Lower leg skin (tissue), 4 donors: ENCODE measurements at regions not wholly inside any gene's neighbourhood (a gene's known extent, or its start where the extent isn't known, plus 50 kb on each side); places are given as distances from the start of the nearest gene placed in this dataset.

Experiments used
- DNase-seq, 2 donors: peaks; one replicate each; pipeline ENCODE4 v3.0.0-alpha.2; 2019; ENCODE audit warnings: low spot score in 2 of 2
- H3K4me3 ChIP-seq: fragments of 200-600 bp; sonication (generic); 2 replicates; pipeline ENCODE4 v1.5.1; 2017; ENCODE audit warnings: mild to moderate bottlenecking, low read depth; ENCODE audit not compliant: poor library complexity, severe bottlenecking
- POLR2A ChIP-seq, 2 donors: fragments of 450-650 bp; IDR thresholded peaks; one replicate each; pipeline ENCODE4 v1.6.1; 2016 to 2017; ENCODE audit warnings: antibody characterized with exemption in 2 of 2, mild to moderate bottlenecking in 1 of 2, moderate library complexity in 1 of 2
- WGBS, 2 donors: methylation state at CpG; one replicate each; pipeline ENCODE4 v1.1.5; 2018; 5-methylcytosine and 5-hydroxymethylcytosine counted together
- intact Hi-C: fragments of 100-400 bp; cut with DNase I; formaldehyde crosslinking; loops from one replicate; pipeline ENCODE4 v1.15.0; 2023; ENCODE audit warnings: low total_unique reads
- TF ChIP-seq, protein P1 (sequence below), 3 donors: fragments of 450-650 bp; IDR thresholded peaks; one replicate each; pipeline ENCODE4 v1.5.1; 2016; ENCODE audit warnings: antibody characterized with exemption in 3 of 3, mild to moderate bottlenecking in 3 of 3, moderate library complexity in 2 of 3

DNA sequence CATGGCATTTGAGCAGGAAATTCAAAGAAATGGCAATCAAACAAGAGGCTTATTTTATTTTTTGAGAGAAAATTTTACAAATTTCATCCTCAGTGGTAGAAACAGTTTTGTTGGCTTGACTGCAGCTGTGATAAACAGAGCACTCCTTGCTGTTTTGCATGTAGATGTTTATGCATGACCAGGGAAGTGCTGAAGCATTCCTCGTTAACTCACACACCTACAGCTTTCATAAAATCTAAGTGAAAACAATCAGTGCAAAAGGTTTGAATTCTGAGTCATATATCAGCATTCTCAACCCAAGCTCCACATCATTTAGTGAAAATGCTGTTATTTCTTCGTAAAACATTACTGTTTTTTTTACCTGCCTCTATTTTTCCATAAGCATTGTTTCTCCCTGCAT, 146.6 kb upstream of the CCDC68 start:
- no peak overlapping the region for H3K4me3 ChIP-seq
- TF ChIP-seq, protein P1, sequence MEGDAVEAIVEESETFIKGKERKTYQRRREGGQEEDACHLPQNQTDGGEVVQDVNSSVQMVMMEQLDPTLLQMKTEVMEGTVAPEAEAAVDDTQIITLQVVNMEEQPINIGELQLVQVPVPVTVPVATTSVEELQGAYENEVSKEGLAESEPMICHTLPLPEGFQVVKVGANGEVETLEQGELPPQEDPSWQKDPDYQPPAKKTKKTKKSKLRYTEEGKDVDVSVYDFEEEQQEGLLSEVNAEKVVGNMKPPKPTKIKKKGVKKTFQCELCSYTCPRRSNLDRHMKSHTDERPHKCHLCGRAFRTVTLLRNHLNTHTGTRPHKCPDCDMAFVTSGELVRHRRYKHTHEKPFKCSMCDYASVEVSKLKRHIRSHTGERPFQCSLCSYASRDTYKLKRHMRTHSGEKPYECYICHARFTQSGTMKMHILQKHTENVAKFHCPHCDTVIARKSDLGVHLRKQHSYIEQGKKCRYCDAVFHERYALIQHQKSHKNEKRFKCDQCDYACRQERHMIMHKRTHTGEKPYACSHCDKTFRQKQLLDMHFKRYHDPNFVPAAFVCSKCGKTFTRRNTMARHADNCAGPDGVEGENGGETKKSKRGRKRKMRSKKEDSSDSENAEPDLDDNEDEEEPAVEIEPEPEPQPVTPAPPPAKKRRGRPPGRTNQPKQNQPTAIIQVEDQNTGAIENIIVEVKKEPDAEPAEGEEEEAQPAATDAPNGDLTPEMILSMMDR (IDR thresholded peaks at IDR 0.05) = no peak
- TF ChIP-seq POLR2A (IDR thresholded peaks at IDR 0.05) = no peak
- WGBS, 2 donors = 79 to 80% methylated on average over 2 of the region's 2 CpGs
- DNase-seq = no peak
- intact Hi-C loops = no loop called here

DNA sequence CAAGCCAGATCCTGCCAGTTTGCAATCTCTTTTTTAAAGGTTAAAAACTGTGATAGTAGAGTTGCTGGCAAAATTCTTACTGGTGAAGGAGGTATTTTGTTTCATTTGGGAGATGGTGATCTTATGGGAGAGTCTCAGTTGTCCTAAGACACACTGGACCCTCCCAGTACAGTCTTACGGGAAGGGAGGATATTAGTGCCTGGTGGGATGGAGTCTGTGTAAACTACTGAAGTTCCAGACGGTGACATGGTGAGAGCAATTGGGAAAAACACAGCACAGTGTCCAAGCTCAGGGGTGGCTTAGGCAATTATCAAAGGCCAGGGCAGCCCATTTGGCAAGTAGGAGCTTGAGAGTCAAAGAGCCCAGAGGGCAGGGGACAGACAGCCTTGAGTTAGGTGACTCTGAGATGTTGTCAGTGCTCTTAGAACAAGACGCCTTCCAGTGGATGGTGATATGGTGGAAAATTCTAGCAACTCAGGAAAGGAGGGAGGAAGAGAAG, 143.7 kb upstream of the CCDC68 start:
- H3K4me3 ChIP-seq = no peak overlapping the region
- intact Hi-C loops = no loop called here
- no peak for DNase-seq
- TF ChIP-seq POLR2A (IDR thresholded peaks at IDR 0.05) = no peak
- TF ChIP-seq, protein P1 (IDR thresholded peaks at IDR 0.05) = no peak
- WGBS, 2 donors = 83 to 95% methylated on average over 3 of the region's 3 CpGs

DNA sequence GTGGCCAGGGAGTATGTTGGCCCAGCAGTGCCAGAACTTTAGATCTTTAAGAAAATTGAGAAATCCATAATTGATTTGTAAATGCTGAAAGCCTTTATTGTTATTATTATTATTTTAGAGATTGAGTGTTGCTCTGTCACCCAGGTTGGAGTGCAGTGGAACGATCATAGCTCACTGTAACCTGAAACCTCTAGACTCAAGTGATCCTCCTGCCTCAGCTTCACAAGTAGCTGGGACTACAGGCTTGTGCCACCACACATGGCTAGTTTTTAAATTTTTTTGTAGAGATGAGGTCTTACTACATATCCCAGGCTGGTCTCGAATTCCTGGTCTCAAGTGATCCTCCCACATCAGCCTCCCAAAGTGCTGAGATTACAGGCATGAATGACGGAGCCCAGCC, 143.2 kb upstream of the CCDC68 start:
- no peak for TF ChIP-seq POLR2A (IDR thresholded peaks at IDR 0.05)
- TF ChIP-seq, protein P1 (IDR thresholded peaks at IDR 0.05) = no peak
- no peak for DNase-seq
- H3K4me3 ChIP-seq = no peak overlapping the region
- 66 to 80% methylated on average over 3 of the region's 3 CpGs for WGBS, 2 donors
- intact Hi-C loops = no loop called here

DNA sequence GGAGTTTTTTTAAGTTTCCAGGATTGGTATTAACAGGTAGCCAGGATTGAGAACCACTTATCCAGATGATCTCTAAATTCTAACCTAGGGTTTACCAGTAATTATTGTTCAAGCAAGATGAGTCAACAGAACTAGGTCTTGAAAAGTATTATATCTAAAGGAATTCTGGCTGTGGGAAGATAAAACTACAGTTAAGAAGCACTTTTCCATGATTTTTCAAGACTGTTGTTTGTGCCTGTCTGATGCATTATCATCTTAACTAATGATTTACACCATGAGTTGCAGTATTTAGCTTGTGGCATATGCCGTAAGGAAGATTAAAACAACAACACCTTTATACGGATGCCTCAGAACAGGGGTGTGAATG, 142.2 kb upstream of the CCDC68 start:
- DNase-seq = no peak
- TF ChIP-seq, protein P1 (IDR thresholded peaks at IDR 0.05) = no peak
- no peak for TF ChIP-seq POLR2A (IDR thresholded peaks at IDR 0.05)
- intact Hi-C loops = no loop called here

DNA sequence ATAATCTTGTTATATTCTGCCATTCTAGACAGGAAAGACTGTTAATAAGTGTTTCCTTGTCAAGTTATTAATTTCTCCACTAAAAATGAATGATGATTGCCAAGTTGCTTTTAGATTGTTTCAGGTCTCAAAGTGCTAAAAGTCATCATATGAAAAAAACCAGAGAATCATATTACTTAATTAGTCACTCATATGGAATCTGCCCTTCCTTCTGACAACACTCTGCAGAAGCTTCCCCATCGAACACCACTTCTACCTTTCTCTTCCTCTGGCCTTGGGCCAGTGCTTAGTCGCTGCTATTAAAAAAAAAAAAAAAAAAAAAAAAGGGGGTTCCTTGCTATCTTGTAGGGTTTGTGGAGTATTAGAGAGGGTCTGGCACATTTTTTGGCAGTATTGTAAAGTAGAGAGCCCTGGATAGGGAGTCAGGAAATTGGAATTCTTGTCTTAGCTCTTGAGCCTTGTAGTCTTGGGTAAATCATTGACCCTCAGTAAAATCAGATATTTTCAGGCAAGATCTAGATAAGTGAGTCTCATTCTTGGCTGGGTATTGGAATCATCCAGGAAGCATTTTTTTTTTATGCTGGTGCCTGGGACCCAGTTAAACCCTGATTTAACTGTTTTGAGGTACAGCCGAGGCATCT, 141.7 kb upstream of the CCDC68 start:
- no peak overlapping the region for H3K4me3 ChIP-seq
- TF ChIP-seq POLR2A (IDR thresholded peaks at IDR 0.05) = no peak
- TF ChIP-seq, protein P1 (IDR thresholded peaks at IDR 0.05) = no peak
- no peak for DNase-seq
- WGBS, 2 donors = 51 to 60% methylated on average over 3 of the region's 3 CpGs
- intact Hi-C loops = no loop called here

More for the DNA sequence above, 142.2 kb upstream of the CCDC68 start:
- WGBS, 2 donors = 89 to 90% methylated on average over 2 of the region's 2 CpGs
- H3K4me3 ChIP-seq = no peak overlapping the region
